A673 (cell line): ENCODE measurements at regions not wholly inside any gene's neighbourhood (a gene's known extent, or its start where the extent isn't known, plus 50 kb on each side); places are given as distances from the start of the nearest gene placed in this dataset.

Experiments
- BruUV-seq: library from RNA; stranded (reverse); fragments of 400-500 nt; replicated peaks from 2 replicates; lab custom pipeline; 2021; lab: Mats Ljungman, UMichigan
- CTCF ChIA-PET: fragments of 300-600 bp; sonication (Branson Sonifier 250); formaldehyde crosslinking; loops from one replicate; lab custom pipeline; 2022; ENCODE audit warnings: antibody characterized with exemption; lab: Charles Lee
- POLR2A ChIA-PET: fragments of 300-600 bp; sonication (Branson Sonifier 250); formaldehyde crosslinking; loops from one replicate; lab custom pipeline; 2022; ENCODE audit warnings: antibody characterized with exemption; ENCODE audit not compliant: low non-redundant PET; lab: Charles Lee
- DNase-seq: peaks from one replicate; pipeline ENCODE4 v3.0.0-alpha.2; 2015; ENCODE audit warnings: low spot score
- H3K27ac ChIP-seq: fragments of 200-600 bp; sonication (generic); 2 replicates; pipeline ENCODE4 v1.5.1; 2016; ENCODE audit warnings: mixed run types, low read depth, mild to moderate bottlenecking, mixed read lengths, antibody characterized with exemption, low read length; ENCODE audit not compliant: poor library complexity, severe bottlenecking
- H3K27me3 ChIP-seq: fragments of 200-600 bp; sonication (generic); replicated peaks from 2 replicates; pipeline ENCODE4 v1.6.1; 2017; ENCODE audit warnings: mixed run types, low read depth, mild to moderate bottlenecking, mixed read lengths, antibody characterized with exemption, low read length; ENCODE audit not compliant: insufficient read depth, poor library complexity
- H3K36me3 ChIP-seq: fragments of 200-600 bp; sonication (generic); 2 replicates; pipeline ENCODE4 v1.6.1; 2016; ENCODE audit warnings: mixed run types, mild to moderate bottlenecking, mixed read lengths, antibody characterized with exemption, low read length; ENCODE audit not compliant: insufficient read depth, poor library complexity, severe bottlenecking
- H3K4me1 ChIP-seq: fragments of 200-600 bp; sonication (generic); 2 replicates; pipeline ENCODE4 v1.6.1; 2017; ENCODE audit warnings: mixed run types, mild to moderate bottlenecking, mixed read lengths, antibody characterized with exemption, low read length; ENCODE audit not compliant: insufficient read depth, poor library complexity, severe bottlenecking
- H3K4me3 ChIP-seq: fragments of 200-600 bp; sonication (generic); 2 replicates; pipeline ENCODE4 v1.5.1; 2016; ENCODE audit warnings: low read depth, mixed run types, mild to moderate bottlenecking, mixed read lengths, low read length; ENCODE audit not compliant: poor library complexity, severe bottlenecking
- H3K9me3 ChIP-seq: fragments of 200-600 bp; sonication (generic); 2 replicates; pipeline ENCODE4 v1.6.1; 2016; ENCODE audit warnings: mixed run types, low read depth, mild to moderate bottlenecking, mixed read lengths, antibody characterized with exemption, low read length; ENCODE audit not compliant: poor library complexity, severe bottlenecking
- EZH2 ChIP-seq: fragments of 200-600 bp; sonication (generic); IDR thresholded peaks from 2 replicates; pipeline ENCODE4 v1.6.1; 2017; ENCODE audit warnings: borderline replicate concordance, low read depth, mild to moderate bottlenecking, mixed read lengths, antibody characterized with exemption, low read length; ENCODE audit not compliant: poor library complexity, severe bottlenecking
- intact Hi-C: fragments of 100-400 bp; cut with micrococcal nuclease; formaldehyde crosslinking; loops from one replicate; pipeline ENCODE4 v1.10.0; 2022; ENCODE audit not compliant: unreplicated experiment
- TF ChIP-seq, protein P1 (sequence below): fragments of 300-800, 200-600 bp; sonication (generic); conservative IDR thresholded peaks from 2 replicates; pipeline ENCODE4 v1.5.1; 2017; ENCODE audit warnings: low read depth, mild to moderate bottlenecking, antibody characterized with exemption, low read length, moderate library complexity, mixed read lengths

DNA sequence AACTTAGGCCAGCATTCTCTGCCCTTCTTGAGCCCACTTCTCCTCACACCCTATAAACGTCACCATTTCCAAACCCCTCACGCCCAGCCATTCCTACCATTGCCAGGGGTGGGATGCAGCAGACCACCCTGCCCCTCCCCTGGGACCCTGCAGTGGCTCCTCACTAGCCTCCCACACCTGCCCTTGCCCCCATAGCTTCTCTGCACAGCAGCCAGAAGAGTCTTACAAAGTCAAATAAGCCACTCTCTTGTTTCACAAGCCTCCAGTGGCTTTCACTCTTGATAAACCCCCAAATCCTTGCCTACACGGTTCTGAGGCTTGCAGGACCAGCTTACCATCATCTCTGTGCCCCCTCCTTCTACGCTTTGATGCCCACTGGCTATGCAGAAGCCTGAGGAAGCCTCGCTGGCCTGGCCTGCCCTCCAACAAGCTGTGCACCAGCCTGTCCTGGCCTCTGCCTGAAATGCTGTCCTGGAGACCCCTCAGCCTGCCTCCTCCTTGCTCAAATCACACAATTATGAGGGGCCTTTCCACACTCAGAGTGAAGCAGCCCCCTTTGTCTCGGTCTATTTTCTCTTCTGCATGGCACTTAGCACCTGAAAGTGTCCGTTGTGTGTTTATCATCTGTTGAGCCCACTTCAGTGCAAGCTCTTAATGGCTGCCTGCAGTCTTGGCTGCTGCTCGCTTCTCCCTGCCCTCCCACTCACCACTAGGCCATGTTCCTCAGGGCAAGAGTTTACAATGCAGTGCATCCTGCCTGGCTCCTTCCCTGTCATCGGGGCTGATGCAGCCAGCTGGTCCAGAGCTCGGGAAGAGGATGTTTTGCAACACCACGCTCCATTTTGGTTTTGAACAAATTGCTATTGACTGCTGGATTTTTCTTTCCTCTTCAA is 82.6 kb upstream of the RGPD5 start:
- DNase-seq = no peak
- H3K36me3 ChIP-seq = no peaks in the 10 kb centered on the region
- ChIA-PET POLR2A (no interaction called here), CTCF (no interaction called here)
- H3K4me3 ChIP-seq = no peak overlapping the region
- H3K4me1 ChIP-seq = no peaks in the 10 kb centered on the region
- TF ChIP-seq EZH2 = no peak
- TF ChIP-seq, protein P1, sequence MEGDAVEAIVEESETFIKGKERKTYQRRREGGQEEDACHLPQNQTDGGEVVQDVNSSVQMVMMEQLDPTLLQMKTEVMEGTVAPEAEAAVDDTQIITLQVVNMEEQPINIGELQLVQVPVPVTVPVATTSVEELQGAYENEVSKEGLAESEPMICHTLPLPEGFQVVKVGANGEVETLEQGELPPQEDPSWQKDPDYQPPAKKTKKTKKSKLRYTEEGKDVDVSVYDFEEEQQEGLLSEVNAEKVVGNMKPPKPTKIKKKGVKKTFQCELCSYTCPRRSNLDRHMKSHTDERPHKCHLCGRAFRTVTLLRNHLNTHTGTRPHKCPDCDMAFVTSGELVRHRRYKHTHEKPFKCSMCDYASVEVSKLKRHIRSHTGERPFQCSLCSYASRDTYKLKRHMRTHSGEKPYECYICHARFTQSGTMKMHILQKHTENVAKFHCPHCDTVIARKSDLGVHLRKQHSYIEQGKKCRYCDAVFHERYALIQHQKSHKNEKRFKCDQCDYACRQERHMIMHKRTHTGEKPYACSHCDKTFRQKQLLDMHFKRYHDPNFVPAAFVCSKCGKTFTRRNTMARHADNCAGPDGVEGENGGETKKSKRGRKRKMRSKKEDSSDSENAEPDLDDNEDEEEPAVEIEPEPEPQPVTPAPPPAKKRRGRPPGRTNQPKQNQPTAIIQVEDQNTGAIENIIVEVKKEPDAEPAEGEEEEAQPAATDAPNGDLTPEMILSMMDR = no peak
- H3K9me3 ChIP-seq = no peaks in the 10 kb centered on the region
- no peaks in the 10 kb centered on the region for H3K27me3 ChIP-seq
- BruUV-seq = no TSS peak
- no peak overlapping the region for H3K27ac ChIP-seq
- intact Hi-C loops = no loop called here

DNA sequence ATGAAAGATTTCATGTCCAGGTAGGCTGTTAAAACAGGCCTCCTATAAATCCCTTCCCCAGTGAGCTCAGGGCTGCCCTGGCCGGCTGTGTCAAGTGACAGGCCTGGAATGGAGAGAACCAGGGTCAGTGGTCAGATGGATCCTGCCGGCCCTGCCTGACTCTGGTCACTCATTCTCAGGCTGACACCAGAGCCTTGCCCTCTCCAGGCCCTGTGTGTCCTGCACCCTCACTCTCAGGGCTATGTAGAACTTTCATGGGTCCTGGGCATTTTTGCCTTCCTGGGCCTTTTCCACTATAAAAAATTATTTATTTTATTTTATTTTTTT is 82.0 kb upstream of the RGPD5 start:
- Histone ChIP-seq H3K27ac (no peak overlapping the region), H3K36me3 (no peaks in the 10 kb centered on the region), H3K9me3 (no peaks in the 10 kb centered on the region), H3K4me3 (no peak overlapping the region), H3K27me3 (no peaks in the 10 kb centered on the region), H3K4me1 (no peaks in the 10 kb centered on the region)
- POLR2A ChIA-PET = no interaction called here
- no TSS peak for BruUV-seq
- no peak for DNase-seq
- CTCF ChIA-PET = no interaction called here
- TF ChIP-seq, protein P1 = no peak
- no peak for TF ChIP-seq EZH2
- intact Hi-C loops = no loop called here

DNA sequence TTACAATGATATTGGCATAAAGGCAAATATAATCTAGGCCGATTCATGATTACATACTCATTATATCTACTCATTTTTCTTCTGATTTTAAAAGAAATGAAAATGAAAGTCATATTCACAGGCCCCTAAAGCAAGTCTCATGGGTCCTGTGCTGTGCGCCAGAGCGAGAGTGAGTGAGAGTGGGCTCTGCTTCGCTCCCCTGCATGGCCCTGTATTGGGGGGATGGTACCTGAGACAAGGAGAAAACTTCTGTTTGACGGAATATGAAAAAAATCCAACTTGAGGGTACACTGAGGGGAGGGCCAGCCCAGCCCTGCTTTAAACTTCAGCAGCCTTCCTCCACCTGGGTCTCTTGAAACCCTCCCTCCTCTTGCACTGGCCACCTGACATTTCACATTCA is 81.4 kb upstream of the RGPD5 start:
- Histone ChIP-seq H3K36me3 (no peaks in the 10 kb centered on the region), H3K4me3 (no peak overlapping the region), H3K27ac (no peak overlapping the region), H3K9me3 (no peaks in the 10 kb centered on the region), H3K27me3 (no peaks in the 10 kb centered on the region), H3K4me1 (no peaks in the 10 kb centered on the region)
- CTCF ChIA-PET = interaction anchor here (1.5 kb wide), 1 partner anchor 167 kb away, joined by 3 read pairs; no protein-coding TSS in a partner anchor
- no peak for DNase-seq
- TF ChIP-seq, protein P1 = no peak
- TF ChIP-seq EZH2 = no peak
- POLR2A ChIA-PET = no interaction called here
- intact Hi-C loops = no loop called here
- no TSS peak for BruUV-seq
